ENCODE measurements at regions not wholly inside any gene's neighbourhood (a gene's known extent, or its start where the extent isn't known, plus 50 kb on each side); places are given as distances from the start of the nearest gene placed in this dataset.
"Not testable (repeated sequence)": the region's sequence is repeated elsewhere in the genome, so short reads cannot be mapped to it uniquely, and the experiment has no call there.

- no peaks in the 10 kb centered on the region for H3K4me1 Mint-ChIP-seq
- peaks cover 8% of the 10 kb centered on the region for H3K36me3 ChIP-seq (ENCODE audit: control insufficient read depth, insufficient read depth, low read length)
- H3K4me3 Mint-ChIP-seq, result no peak overlapping the region
- TF ChIP-seq CTCF (conservative IDR thresholded peaks at IDR 0.05), result no peak
- no peaks in the 10 kb centered on the region for H3K4me1 ChIP-seq (ENCODE audit: control insufficient read depth, insufficient read depth, low read length)
- no peak overlapping the region for H3K4me3 ChIP-seq (ENCODE audit: low read length)
- H3K36me3 Mint-ChIP-seq (ENCODE audit: low read depth), result peaks cover 13% of the 10 kb centered on the region
- no peaks in the 10 kb centered on the region for H3K9me3 Mint-ChIP-seq
- WGBS, 2 experiments (ENCODE audit: insufficient coverage in 1 of 2, insufficient read length in 1 of 2), result 89 to 97% methylated on average over 5 of the region's 5 CpGs
- no peak overlapping the region for H3K9ac ChIP-seq (ENCODE audit: extremely low read depth, low read length, poor library complexity, severe bottlenecking)
- no peak overlapping the region for H3K27ac ChIP-seq (ENCODE audit: low read depth, low read length)
- no peaks in the 10 kb centered on the region for H3K27me3 Mint-ChIP-seq (ENCODE audit: insufficient read depth)
- H3K27ac Mint-ChIP-seq, result no peak overlapping the region
- H3K9me3 ChIP-seq (ENCODE audit: control insufficient read depth, low read length), result no peaks in the 10 kb centered on the region
- no peaks in the 10 kb centered on the region for H3K27me3 ChIP-seq (ENCODE audit: control insufficient read depth, insufficient read depth, low read length, poor library complexity, severe bottlenecking)
- no peak for DNase-seq
Measured at GRCh38 chr17:45641541-45641940, 142.6 kb upstream of the CRHR1 start.

DNA sequence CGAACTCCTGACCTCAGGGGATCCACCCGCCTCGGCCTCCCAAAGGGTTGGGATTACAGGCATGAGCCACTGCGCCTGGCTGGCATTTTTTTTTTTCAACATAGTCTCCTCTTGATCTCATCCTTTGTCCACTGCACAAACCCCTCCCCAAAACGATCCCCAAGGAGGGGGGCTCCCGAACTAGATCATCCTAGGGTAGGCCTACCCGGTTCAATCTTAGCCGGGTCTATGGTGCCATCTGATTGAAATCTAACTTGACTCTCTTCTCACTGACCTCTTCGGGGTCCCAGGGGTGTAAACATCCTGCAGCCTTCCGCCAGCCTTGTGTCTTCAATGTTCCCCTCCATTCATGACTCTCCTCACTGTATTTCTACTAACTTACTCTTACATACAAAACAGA, 140.5 kb upstream of the CRHR1 start:
- DNase-seq, result no peak
- Histone ChIP-seq H3K27ac (ENCODE audit: low read depth, low read length) (no peak overlapping the region), H3K4me1 (ENCODE audit: control insufficient read depth, insufficient read depth, low read length) (no peaks in the 10 kb centered on the region), H3K9ac (ENCODE audit: extremely low read depth, low read length, poor library complexity, severe bottlenecking) (no peak overlapping the region), H3K36me3 (ENCODE audit: control insufficient read depth, insufficient read depth, low read length) (peaks cover 8% of the 10 kb centered on the region), H3K27me3 (ENCODE audit: control insufficient read depth, insufficient read depth, low read length, poor library complexity, severe bottlenecking) (no peaks in the 10 kb centered on the region), H3K9me3 (ENCODE audit: control insufficient read depth, low read length) (no peaks in the 10 kb centered on the region), H3K4me3 (ENCODE audit: low read length) (no peak overlapping the region)
- Mint-ChIP-seq H3K27me3 (ENCODE audit: insufficient read depth) (no peaks in the 10 kb centered on the region), H3K9me3 (no peaks in the 10 kb centered on the region), H3K4me1 (no peaks in the 10 kb centered on the region), H3K4me3 (no peak overlapping the region), H3K27ac (no peak overlapping the region), H3K36me3 (ENCODE audit: low read depth) (peaks cover 13% of the 10 kb centered on the region)
- 90 to 96% methylated on average over 9 to 10 of the region's 10 CpGs for WGBS, 2 experiments (ENCODE audit: insufficient coverage in 1 of 2, insufficient read length in 1 of 2)
- TF ChIP-seq CTCF (conservative IDR thresholded peaks at IDR 0.05), result no peak

DNA sequence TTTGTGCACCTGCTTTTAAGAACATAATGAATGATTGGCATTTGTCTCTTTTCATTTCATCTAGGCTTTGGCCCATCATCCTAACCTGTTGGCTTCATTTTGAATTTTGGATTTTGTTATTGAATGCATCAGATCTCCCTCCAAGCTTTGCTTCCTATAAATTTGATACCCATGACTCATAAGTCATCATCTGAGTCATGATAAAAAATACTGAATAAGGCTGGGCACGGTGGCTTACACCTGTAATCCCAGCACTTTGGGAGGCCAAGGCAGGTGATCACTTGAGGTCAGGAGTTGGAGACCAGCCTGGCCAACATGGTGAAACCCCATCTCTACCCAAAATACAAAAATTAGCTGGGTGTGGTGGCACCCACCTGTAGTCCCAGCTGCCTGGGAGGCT, 139.5 kb upstream of the CRHR1 start:
- H3K4me3 ChIP-seq (ENCODE audit: low read length); H3K9ac ChIP-seq (ENCODE audit: extremely low read depth, low read length, poor library complexity, severe bottlenecking); H3K27ac ChIP-seq (ENCODE audit: low read depth, low read length); H3K36me3 ChIP-seq (ENCODE audit: control insufficient read depth, insufficient read depth, low read length); H3K4me1 ChIP-seq (ENCODE audit: control insufficient read depth, insufficient read depth, low read length); H3K27ac Mint-ChIP-seq; H3K9me3 Mint-ChIP-seq; H3K4me1 Mint-ChIP-seq; DNase-seq; H3K36me3 Mint-ChIP-seq (ENCODE audit: low read depth); H3K4me3 Mint-ChIP-seq; H3K27me3 ChIP-seq (ENCODE audit: control insufficient read depth, insufficient read depth, low read length, poor library complexity, severe bottlenecking); H3K27me3 Mint-ChIP-seq (ENCODE audit: insufficient read depth); H3K9me3 ChIP-seq (ENCODE audit: control insufficient read depth, low read length): not testable (repeated sequence)
- 97% methylated on average over 1 of the region's 1 CpG; no CpG with 5 or more reads in 1 of the 2 experiments for WGBS, 2 experiments (ENCODE audit: insufficient coverage in 1 of 2, insufficient read length in 1 of 2)

GRCh38 chr17:45645330-45645729, 138.8 kb upstream of the CRHR1 start:
- no peaks in the 10 kb centered on the region for H3K27me3 ChIP-seq (ENCODE audit: control insufficient read depth, insufficient read depth, low read length, poor library complexity, severe bottlenecking)
- no peak overlapping the region for H3K4me3 ChIP-seq (ENCODE audit: low read length)
- no peaks in the 10 kb centered on the region for H3K4me1 ChIP-seq (ENCODE audit: control insufficient read depth, insufficient read depth, low read length)
- H3K27ac Mint-ChIP-seq, result no peak overlapping the region
- H3K36me3 ChIP-seq (ENCODE audit: control insufficient read depth, insufficient read depth, low read length), result no peaks in the 10 kb centered on the region
- H3K4me1 Mint-ChIP-seq, result no peaks in the 10 kb centered on the region
- no peak for DNase-seq
- H3K36me3 Mint-ChIP-seq (ENCODE audit: low read depth), result peaks cover 2% of the 10 kb centered on the region
- no peak overlapping the region for H3K27ac ChIP-seq (ENCODE audit: low read depth, low read length)
- no peak overlapping the region for H3K4me3 Mint-ChIP-seq
- no peak for TF ChIP-seq CTCF (conservative IDR thresholded peaks at IDR 0.05)
- H3K9me3 ChIP-seq (ENCODE audit: control insufficient read depth, low read length), result no peaks in the 10 kb centered on the region
- H3K27me3 Mint-ChIP-seq (ENCODE audit: insufficient read depth), result no peaks in the 10 kb centered on the region
- H3K9ac ChIP-seq (ENCODE audit: extremely low read depth, low read length, poor library complexity, severe bottlenecking), result no peak overlapping the region
- WGBS, 2 experiments (ENCODE audit: insufficient coverage in 1 of 2, insufficient read length in 1 of 2), result 93 to 100% methylated on average over 2 to 3 of the region's 3 CpGs
- H3K9me3 Mint-ChIP-seq, result no peaks in the 10 kb centered on the region
